ENCODE measurements at regions not wholly inside any gene's neighbourhood (a gene's known extent, or its start where the extent isn't known, plus 50 kb on each side); places are given as distances from the start of the nearest gene placed in this dataset.

DNA sequence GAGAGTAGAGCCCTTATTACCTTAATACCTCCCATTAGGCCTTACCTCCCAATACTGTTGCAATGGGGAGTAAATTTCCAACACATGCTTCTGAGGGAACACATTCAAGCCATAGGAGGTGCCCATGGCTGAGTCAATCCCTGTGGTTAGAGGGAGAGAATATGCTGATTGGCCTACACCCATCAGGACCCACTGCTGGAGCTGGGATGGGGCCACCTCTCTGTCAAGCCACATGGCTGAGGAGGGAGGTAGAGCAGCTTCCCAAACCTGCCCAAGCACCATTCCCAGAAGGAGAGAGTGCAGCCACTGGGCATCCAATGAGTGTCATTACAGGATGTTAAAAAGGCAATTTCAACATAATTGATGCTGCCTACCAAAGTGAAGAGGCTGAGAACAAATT is 228.1 kb downstream of the C1orf94 start (continued):
- TF ChIP-seq ZNF704 (tag by site-specific recombination; IDR thresholded peaks at IDR 0.05), result no peak
- no peak for TF ChIP-seq EGR2 (tag by site-specific recombination; IDR thresholded peaks at IDR 0.05; ENCODE audit: low read depth)
- no peak for TF ChIP-seq ZNF121 (tag by site-specific recombination; IDR thresholded peaks at IDR 0.05)
- TF ChIP-seq GFI1B (tag by site-specific recombination; IDR thresholded peaks at IDR 0.05), result no peak
- TF ChIP-seq, protein P1, sequence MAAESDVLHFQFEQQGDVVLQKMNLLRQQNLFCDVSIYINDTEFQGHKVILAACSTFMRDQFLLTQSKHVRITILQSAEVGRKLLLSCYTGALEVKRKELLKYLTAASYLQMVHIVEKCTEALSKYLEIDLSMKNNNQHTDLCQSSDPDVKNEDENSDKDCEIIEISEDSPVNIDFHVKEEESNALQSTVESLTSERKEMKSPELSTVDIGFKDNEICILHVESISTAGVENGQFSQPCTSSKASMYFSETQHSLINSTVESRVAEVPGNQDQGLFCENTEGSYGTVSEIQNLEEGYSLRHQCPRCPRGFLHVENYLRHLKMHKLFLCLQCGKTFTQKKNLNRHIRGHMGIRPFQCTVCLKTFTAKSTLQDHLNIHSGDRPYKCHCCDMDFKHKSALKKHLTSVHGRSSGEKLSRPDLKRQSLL (tag by site-specific recombination; IDR thresholded peaks at IDR 0.05), result no peak

- H3K4me1 ChIP-seq (ENCODE audit: control insufficient read depth, insufficient read depth, low read length), result peaks cover 14% of the 10 kb centered on the region
- H3K36me3 ChIP-seq (ENCODE audit: control insufficient read depth in 2 of 2, insufficient read depth in 1 of 2, low read length in 2 of 2), result no peaks in the 10 kb centered on the region
- no peaks in the 10 kb centered on the region for H3K9me3 ChIP-seq (ENCODE audit: control insufficient read depth, insufficient read depth, low read depth, low read length)
- no peak overlapping the region for H3K27ac ChIP-seq (ENCODE audit: extremely low read depth, low read depth, low read length)
- no peak for TF ChIP-seq REPIN1 (tag by site-specific recombination; IDR thresholded peaks at IDR 0.05; ENCODE audit: low read depth)
- ChIA-PET POLR2A (no interaction called here), CTCF (no interaction called here)
- no peak overlapping the region for H3K4me3 ChIP-seq (ENCODE audit: low read depth, low read length)
Observed at GRCh38 chr1:34405266-34405959, 228.7 kb downstream of the C1orf94 start.

DNA sequence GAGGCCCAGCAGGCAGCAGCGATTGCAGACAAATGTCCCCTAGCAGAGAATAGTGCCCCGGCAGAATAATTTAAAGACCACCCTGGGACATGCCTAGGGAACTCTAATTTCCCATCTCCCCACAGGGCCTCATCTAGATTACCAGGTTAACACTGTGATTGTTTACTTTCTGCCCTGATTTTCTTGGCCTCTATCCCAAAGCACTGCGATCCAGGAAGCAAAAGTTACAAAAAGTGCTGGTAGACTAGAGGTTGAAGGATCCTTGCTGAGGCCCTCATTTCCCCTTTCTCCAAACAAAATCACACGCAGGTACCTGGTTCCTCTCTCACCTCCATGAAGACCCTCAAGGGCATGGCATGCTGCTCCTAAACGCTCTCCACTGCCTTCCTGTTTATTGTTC is 229.7 kb downstream of the C1orf94 start:
- peaks cover 14% of the 10 kb centered on the region for H3K4me1 ChIP-seq (ENCODE audit: control insufficient read depth, insufficient read depth, low read length)
- ChIA-PET POLR2A (no interaction called here), CTCF (no interaction called here)
- no peaks in the 10 kb centered on the region for H3K9me3 ChIP-seq (ENCODE audit: control insufficient read depth, insufficient read depth, low read depth, low read length)
- H3K36me3 ChIP-seq (ENCODE audit: control insufficient read depth in 2 of 2, insufficient read depth in 1 of 2, low read length in 2 of 2), result no peaks in the 10 kb centered on the region
- H3K4me3 ChIP-seq (ENCODE audit: low read depth, low read length), result no peak overlapping the region
- no peak overlapping the region for H3K27ac ChIP-seq (ENCODE audit: extremely low read depth, low read depth, low read length)
- TF ChIP-seq ZIC2 (tag by site-specific recombination; IDR thresholded peaks at IDR 0.05), result peak; percentile 52
- TF ChIP-seq ZNF548 (tag by site-specific recombination; IDR thresholded peaks at IDR 0.05), result no peak
- no peak for TF ChIP-seq MZF1 (tag by site-specific recombination; IDR thresholded peaks at IDR 0.05; ENCODE audit: borderline replicate concordance)

DNA sequence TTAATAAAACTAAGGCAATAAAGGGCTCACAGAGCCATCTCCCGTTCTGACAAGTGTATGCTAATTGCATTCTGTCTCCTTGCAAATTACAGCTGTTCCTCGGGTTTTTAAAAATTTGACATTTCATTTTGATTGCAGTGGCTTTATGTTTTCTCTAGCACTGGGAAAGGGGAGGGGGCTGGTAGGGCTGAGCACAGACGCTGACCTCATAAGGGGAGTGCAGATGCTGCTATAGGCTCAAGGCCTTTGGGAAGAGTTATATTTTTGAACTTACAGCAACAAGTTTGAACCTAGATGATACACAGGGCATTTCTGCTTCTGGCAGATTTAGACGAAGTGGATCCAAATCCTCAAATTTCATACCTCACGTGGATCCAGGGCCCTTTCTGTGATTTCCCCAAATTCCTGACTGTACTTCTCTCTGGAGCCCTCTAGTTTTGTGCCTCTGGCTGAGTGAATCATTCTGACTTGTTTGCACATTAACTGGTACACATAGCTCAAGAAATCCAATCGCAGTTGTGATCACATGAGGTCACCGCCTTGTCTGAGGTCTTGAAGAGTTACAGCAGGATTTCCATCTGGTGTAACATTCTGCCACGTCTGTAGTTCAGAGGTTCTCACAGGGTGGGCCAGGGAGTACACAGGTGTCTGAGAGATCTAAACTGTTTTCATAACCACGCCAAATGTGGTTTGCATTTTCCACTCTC is 230.3 kb downstream of the C1orf94 start:
- Histone ChIP-seq H3K9me3 (ENCODE audit: control insufficient read depth, insufficient read depth, low read depth, low read length) (no peaks in the 10 kb centered on the region), H3K4me1 (ENCODE audit: control insufficient read depth, insufficient read depth, low read length) (peaks cover 14% of the 10 kb centered on the region), H3K36me3 (ENCODE audit: control insufficient read depth in 2 of 2, insufficient read depth in 1 of 2, low read length in 2 of 2) (no peaks in the 10 kb centered on the region), H3K4me3 (ENCODE audit: low read depth, low read length) (no peak overlapping the region), H3K27ac (ENCODE audit: extremely low read depth, low read depth, low read length) (no peak overlapping the region)
- TF ChIP-seq, protein P2, sequence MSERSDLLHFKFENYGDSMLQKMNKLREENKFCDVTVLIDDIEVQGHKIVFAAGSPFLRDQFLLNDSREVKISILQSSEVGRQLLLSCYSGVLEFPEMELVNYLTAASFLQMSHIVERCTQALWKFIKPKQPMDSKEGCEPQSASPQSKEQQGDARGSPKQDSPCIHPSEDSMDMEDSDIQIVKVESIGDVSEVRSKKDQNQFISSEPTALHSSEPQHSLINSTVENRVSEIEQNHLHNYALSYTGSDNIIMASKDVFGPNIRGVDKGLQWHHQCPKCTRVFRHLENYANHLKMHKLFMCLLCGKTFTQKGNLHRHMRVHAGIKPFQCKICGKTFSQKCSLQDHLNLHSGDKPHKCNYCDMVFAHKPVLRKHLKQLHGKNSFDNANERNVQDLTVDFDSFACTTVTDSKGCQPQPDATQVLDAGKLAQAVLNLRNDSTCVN (tag by site-specific recombination; optimal IDR thresholded peaks at IDR 0.05), result no peak
- TF ChIP-seq GLIS2 (tag by site-specific recombination; IDR thresholded peaks at IDR 0.05) (no peak), EGR2 (tag by site-specific recombination; IDR thresholded peaks at IDR 0.05; ENCODE audit: low read depth) (no peak), ZNF140 (tag by site-specific recombination; IDR thresholded peaks at IDR 0.05) (no peak)
- TF ChIP-seq, protein P3, sequence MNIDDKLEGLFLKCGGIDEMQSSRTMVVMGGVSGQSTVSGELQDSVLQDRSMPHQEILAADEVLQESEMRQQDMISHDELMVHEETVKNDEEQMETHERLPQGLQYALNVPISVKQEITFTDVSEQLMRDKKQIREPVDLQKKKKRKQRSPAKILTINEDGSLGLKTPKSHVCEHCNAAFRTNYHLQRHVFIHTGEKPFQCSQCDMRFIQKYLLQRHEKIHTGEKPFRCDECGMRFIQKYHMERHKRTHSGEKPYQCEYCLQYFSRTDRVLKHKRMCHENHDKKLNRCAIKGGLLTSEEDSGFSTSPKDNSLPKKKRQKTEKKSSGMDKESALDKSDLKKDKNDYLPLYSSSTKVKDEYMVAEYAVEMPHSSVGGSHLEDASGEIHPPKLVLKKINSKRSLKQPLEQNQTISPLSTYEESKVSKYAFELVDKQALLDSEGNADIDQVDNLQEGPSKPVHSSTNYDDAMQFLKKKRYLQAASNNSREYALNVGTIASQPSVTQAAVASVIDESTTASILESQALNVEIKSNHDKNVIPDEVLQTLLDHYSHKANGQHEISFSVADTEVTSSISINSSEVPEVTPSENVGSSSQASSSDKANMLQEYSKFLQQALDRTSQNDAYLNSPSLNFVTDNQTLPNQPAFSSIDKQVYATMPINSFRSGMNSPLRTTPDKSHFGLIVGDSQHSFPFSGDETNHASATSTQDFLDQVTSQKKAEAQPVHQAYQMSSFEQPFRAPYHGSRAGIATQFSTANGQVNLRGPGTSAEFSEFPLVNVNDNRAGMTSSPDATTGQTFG (tag by site-specific recombination; IDR thresholded peaks at IDR 0.05; ENCODE audit: borderline replicate concordance), result no peak
- CTCF ChIA-PET, result no interaction called here
- POLR2A ChIA-PET, result no interaction called here
